Fibroblast of lung (primary cell): ENCODE measurements at regions not wholly inside any gene's neighbourhood (a gene's known extent, or its start where the extent isn't known, plus 50 kb on each side); places are given as distances from the start of the nearest gene placed in this dataset.
"Not testable (repeated sequence)": the region's sequence is repeated elsewhere in the genome, so short reads cannot be mapped to it uniquely, and the experiment has no call there.

Source experiments
- CTCF ChIP-seq, 2 donors: IDR thresholded peaks in 1 of 2; conservative IDR thresholded peaks in 1 of 2; 1 replicate in 1 of 2; 2 replicates in 1 of 2; pipeline ENCODE4 v1.5.1; 2011 to 2012; ENCODE audit warnings: low read length in 2 of 2, control low read depth in 1 of 2, inconsistent platforms in 1 of 2, low read depth in 1 of 2, mild to moderate bottlenecking in 1 of 2
- EZH2 ChIP-seq: IDR thresholded peaks from 2 replicates; pipeline ENCODE4 v1.5.1; 2012; ENCODE audit warnings: low read length, control low read depth, mild to moderate bottlenecking; ENCODE audit errors: missing control alignments

GRCh38 chr7:131625345-131625744 lies 68.9 kb upstream of the PODXL start:
- TF ChIP-seq CTCF (conservative IDR thresholded peaks at IDR 0.05 in 1 of 2, IDR thresholded peaks at IDR 0.05 in 1 of 2; ENCODE audit: low read depth in 1 of 2, low read length in 2 of 2); EZH2: not testable (repeated sequence)
